GM19238 (cell line): ENCODE measurements at regions not wholly inside any gene's neighbourhood (a gene's known extent, or its start where the extent isn't known, plus 50 kb on each side); places are given as distances from the start of the nearest gene placed in this dataset.

Experiments used
- DNase-seq: peaks from one replicate; pipeline ENCODE4 v3.0.0; 2011; ENCODE audit warnings: low spot score; ENCODE audit not compliant: insufficient read length

- no peak for DNase-seq
Observed at GRCh38 chr11:70025308-70025707, 52.8 kb upstream of the ANO1 start.

- DNase-seq, result no peak
Observed at GRCh38 chr11:70026012-70026411, 52.1 kb upstream of the ANO1 start.

GRCh38 chr11:70026726-70027125 is 51.4 kb upstream of the ANO1 start:
- no peak for DNase-seq

GRCh38 chr11:70027451-70027850 is 50.7 kb upstream of the ANO1 start:
- DNase-seq, result no peak

GRCh38 chr11:70028147-70028855 is 49.8 kb upstream of the ANO1 start:
- no peak for DNase-seq
